RWPE1 (cell line): ENCODE measurements at regions not wholly inside any gene's neighbourhood (a gene's known extent, or its start where the extent isn't known, plus 50 kb on each side); places are given as distances from the start of the nearest gene placed in this dataset.
"Not testable (repeated sequence)": the region's sequence is repeated elsewhere in the genome, so short reads cannot be mapped to it uniquely, and the experiment has no call there.

Source experiments
- CTCF ChIA-PET: fragments of 350-600 bp; sonication (Branson Sonifier 250); formaldehyde crosslinking; extraction: SDS; loops from one replicate; lab custom pipeline; 2021; lab: Yijun Ruan, JAX
- POLR2A ChIA-PET: fragments of 400-600 bp; formaldehyde crosslinking; extraction: SDS; loops from one replicate; lab custom pipeline; 2020; ENCODE audit warnings: antibody characterized with exemption; ENCODE audit not compliant: low non-redundant PET; lab: Yijun Ruan, JAX
- DNase-seq: peaks from one replicate; pipeline ENCODE4 v3.0.0; 2012; ENCODE audit warnings: low spot score
- H3K27ac ChIP-seq: fragments of 450-650 bp; 2 replicates; pipeline ENCODE4 v1.5.1; 2017
- CTCF ChIP-seq: fragments of 450-650 bp; conservative IDR thresholded peaks from 2 replicates; pipeline ENCODE4 v1.5.1; 2017; ENCODE audit warnings: low read depth, mild to moderate bottlenecking

GRCh38 chr1:228650141-228650540 lies 85.1 kb upstream of the RHOU start:
- no peak for DNase-seq
- no peak overlapping the region for H3K27ac ChIP-seq
- CTCF ChIA-PET: interaction anchor here (2.1 kb wide), 1 partner anchor 14 kb away, joined by 10 read pairs; no protein-coding TSS in a partner anchor
- POLR2A ChIA-PET: no interaction called here
- TF ChIP-seq CTCF: no peak

GRCh38 chr1:228650946-228651345 lies 84.3 kb upstream of the RHOU start:
- POLR2A ChIA-PET: interaction anchor here (0.5 kb wide), 1 partner anchor 898 kb away, joined by 4 read pairs; no protein-coding TSS in a partner anchor
- CTCF ChIA-PET: interaction anchor here (2.1 kb wide), 1 partner anchor 13 kb away, joined by 10 read pairs; no protein-coding TSS in a partner anchor
- H3K27ac ChIP-seq: no peak overlapping the region
- TF ChIP-seq CTCF: no peak
- no peak for DNase-seq

GRCh38 chr1:228652116-228652515 lies 83.2 kb upstream of the RHOU start:
- CTCF ChIA-PET: interaction anchor here (0.7 to 2.1 kb wide), 2 partner anchors 12 to 529 kb away, joined by 3 to 10 read pairs; no protein-coding TSS in a partner anchor
- TF ChIP-seq CTCF: no peak
- no peak overlapping the region for H3K27ac ChIP-seq
- POLR2A ChIA-PET: no interaction called here
- DNase-seq: no peak

- DNase-seq, POLR2A ChIA-PET, CTCF ChIA-PET, H3K27ac ChIP-seq: not testable (repeated sequence)
Measured at GRCh38 chr1:228653057-228653456, 82.2 kb upstream of the RHOU start.

GRCh38 chr1:228653748-228654147 lies 81.5 kb upstream of the RHOU start:
- TF ChIP-seq CTCF: no peak
- H3K27ac ChIP-seq: no peak overlapping the region
- no peak for DNase-seq
- CTCF ChIA-PET: interaction anchor here (0.9 kb wide), 1 partner anchor 11 kb away, joined by 3 read pairs; no protein-coding TSS in a partner anchor
- POLR2A ChIA-PET: no interaction called here

DNA sequence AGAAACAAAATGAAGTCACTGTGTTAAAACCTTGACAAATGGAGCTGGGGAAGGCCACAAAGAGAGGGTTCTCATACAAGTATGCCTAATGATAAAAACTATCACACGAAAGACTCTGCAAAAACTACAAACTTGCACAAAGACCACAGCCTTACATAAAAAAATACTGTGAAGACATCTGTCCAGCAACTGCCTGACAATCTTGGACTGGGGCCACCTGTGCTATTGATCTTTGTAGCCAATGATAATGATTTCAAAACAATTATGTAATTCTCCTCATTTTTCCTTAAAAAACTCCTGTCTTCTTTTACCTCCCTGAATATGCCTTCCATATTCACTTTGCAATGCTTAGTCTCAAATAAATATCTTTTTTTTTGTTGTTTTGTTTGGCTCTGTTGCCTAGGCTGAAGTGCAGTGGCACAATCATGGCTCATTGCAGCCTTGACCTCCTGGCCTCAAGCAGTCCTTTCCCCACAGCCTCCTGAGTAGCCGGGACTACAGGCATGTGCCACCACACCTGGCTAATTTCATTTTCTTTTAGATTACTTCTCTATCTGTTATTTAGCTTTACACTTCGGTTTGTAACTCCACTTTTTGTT lies 79.4 kb upstream of the RHOU start:
- TF ChIP-seq CTCF: no peak
- CTCF ChIA-PET: interaction anchor here (0.7 to 0.9 kb wide), 2 partner anchors 857 to 859 kb away, joined by 3 to 7 read pairs; no protein-coding TSS in a partner anchor
- POLR2A ChIA-PET: no interaction called here
- no peak for DNase-seq
- no peak overlapping the region for H3K27ac ChIP-seq

DNA sequence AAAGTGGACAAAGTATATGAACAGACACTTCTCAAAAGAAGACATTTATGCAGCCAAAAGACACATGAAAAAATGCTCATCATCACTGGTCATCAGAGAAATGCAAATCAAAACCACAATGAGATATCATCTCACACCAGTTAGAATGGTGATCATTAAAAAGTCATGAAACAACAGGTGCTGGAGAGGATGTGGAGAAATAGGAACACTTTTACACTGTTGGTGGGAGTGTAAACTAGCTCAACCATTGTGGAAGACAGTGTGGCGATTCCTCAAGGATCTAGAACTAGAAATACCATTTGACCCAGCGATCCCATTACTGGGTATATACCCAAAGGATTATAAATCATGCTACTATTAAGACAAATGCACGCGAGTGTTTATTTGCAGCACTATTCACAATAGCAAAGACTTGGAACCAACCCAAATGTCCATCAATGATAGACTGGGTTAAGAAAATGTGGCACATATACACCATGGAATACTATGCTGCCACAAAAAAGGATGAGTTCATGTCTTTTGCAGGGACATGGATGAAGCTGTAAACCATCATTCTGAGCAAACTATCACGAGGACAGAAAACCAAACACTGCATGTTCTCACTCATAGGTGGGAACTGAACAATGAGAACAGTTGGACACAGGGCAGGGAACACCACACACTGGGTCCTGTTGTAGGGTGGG lies 73.1 kb upstream of the RHOU start:
- POLR2A ChIA-PET, H3K27ac ChIP-seq, DNase-seq: not testable (repeated sequence)
- CTCF ChIA-PET: interaction anchor here (0.6 kb wide), 1 partner anchor 495 kb away, joined by 3 read pairs; no protein-coding TSS in a partner anchor
